ENCODE measurements at regions not wholly inside any gene's neighbourhood (a gene's known extent, or its start where the extent isn't known, plus 50 kb on each side); places are given as distances from the start of the nearest gene placed in this dataset.

DNA sequence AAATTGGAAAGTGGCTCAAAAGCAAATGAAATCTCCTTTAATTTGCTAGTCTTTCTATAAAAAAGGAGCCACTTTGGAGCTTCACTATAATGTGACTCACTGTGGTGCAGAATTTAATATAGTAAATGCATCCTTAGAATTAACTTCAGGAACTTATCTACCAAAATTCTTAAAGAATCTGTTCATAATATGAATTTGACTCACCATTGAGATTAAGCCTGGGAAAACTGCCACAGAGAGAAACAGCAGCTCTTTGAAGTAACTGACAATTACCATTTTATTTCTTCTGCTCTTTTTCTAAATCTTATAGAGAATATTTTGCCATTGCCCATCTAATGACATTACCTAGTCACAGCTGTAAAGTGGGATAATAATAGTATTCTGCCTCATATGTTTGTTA, 211.9 kb upstream of the CDH6 start:
- H3K4me3 ChIP-seq (ENCODE audit: low read length): no peak overlapping the region
- no peak for TF ChIP-seq ZNF274 (IDR thresholded peaks at IDR 0.05; ENCODE audit: low read depth, low read length)

DNA sequence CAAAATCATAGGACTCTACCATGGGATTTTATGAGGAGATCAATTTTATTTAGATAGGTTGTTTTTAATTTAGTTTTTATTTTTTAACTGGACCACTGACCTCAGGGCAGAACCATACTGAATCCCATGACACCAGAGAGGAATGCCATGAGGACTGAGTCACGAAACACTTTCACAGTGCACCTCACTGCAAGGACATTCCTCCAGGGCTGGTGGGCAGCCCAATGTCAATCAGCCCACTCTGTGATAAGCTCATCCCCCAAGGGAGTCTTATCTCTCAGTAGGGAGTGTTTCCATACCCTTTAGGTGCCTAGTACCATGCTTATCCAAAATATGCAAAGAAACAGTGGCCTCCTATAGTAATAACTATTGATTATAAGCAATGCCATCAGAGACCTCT, 224.5 kb upstream of the CDH6 start:
- no peak for TF ChIP-seq ZNF274 (IDR thresholded peaks at IDR 0.05; ENCODE audit: low read depth, low read length)
- no peak overlapping the region for H3K4me3 ChIP-seq (ENCODE audit: low read length)

DNA sequence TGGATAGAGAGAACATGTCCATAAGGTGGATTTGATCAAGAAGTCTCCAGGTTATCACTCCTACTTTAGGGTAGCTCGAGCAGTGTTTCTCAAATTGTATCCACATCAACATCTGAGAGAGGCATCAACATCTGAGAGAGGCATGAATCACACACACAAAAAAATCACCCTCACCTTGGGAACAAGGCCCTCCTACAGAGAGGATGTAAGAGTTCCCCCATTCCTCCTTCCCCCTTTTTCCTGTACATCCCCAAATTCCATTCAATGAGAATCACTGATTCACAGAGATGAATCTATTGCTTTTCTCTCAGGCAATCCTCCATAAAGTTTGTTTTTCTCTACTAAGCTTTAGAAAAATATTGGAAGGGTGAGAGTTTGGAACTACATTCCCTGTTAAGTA, 233.4 kb upstream of the CDH6 start:
- no peak for TF ChIP-seq ZNF274 (IDR thresholded peaks at IDR 0.05; ENCODE audit: low read depth, low read length)
- H3K4me3 ChIP-seq (ENCODE audit: low read length): no peak overlapping the region

DNA sequence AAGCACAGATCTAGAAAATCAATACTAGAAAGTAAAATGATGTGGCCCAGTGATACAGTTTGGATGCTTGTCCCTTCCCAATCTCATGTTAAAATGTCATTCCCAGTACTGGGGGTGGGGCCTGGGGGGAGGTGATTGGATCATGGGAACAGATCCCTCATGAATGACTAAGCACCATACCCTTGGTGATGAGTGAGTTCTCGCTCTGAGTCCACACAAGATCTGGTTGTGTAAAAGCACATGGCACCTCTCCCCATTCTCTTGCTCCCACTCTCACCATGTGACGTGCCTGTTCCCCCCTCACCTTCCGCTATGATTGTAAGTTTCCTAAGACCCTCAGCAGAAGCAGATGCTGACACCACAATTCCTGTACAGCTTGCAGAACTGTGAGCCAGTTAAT, 234.2 kb upstream of the CDH6 start:
- TF ChIP-seq ZNF274 (IDR thresholded peaks at IDR 0.05; ENCODE audit: low read depth, low read length): no peak
- H3K4me3 ChIP-seq (ENCODE audit: low read length): no peak overlapping the region

- no peak overlapping the region for H3K4me3 ChIP-seq (ENCODE audit: low read length)
- no peak for TF ChIP-seq ZNF274 (IDR thresholded peaks at IDR 0.05; ENCODE audit: low read depth, low read length)
Measured at GRCh38 chr5:30957591-30957990, 235.9 kb upstream of the CDH6 start.

GRCh38 chr5:30956251-30956650, 237.2 kb upstream of the CDH6 start:
- H3K4me3 ChIP-seq (ENCODE audit: low read length): no peak overlapping the region
- TF ChIP-seq ZNF274 (IDR thresholded peaks at IDR 0.05; ENCODE audit: low read depth, low read length): no peak

DNA sequence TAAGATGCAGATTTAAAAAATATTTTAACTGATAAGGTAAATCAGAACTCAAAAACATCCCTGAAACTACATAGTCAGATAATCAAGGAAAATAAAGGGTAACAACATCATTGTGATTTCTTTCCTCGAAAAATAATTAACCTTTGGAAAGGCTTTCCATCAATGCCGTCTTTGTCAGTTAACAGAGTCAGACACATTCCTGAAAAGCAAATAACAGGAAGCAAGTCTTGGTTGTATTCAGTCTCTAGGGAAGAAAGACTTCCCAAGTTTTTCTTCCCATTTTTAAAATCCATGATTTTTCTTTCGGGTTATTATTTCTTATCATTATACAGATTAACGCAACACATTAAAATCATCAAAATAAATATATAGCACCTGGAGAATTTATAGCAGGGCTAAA, 256.4 kb upstream of the CDH6 start:
- no peak for TF ChIP-seq ZNF274 (IDR thresholded peaks at IDR 0.05; ENCODE audit: low read depth, low read length)

GRCh38 chr5:30933599-30933998, 259.9 kb upstream of the CDH6 start:
- no peak overlapping the region for H3K4me3 ChIP-seq (ENCODE audit: low read length)
- TF ChIP-seq ZNF274 (IDR thresholded peaks at IDR 0.05; ENCODE audit: low read depth, low read length): no peak

More for the DNA sequence above, 256.4 kb upstream of the CDH6 start:
- H3K4me3 ChIP-seq (ENCODE audit: low read length): no peak overlapping the region

DNA sequence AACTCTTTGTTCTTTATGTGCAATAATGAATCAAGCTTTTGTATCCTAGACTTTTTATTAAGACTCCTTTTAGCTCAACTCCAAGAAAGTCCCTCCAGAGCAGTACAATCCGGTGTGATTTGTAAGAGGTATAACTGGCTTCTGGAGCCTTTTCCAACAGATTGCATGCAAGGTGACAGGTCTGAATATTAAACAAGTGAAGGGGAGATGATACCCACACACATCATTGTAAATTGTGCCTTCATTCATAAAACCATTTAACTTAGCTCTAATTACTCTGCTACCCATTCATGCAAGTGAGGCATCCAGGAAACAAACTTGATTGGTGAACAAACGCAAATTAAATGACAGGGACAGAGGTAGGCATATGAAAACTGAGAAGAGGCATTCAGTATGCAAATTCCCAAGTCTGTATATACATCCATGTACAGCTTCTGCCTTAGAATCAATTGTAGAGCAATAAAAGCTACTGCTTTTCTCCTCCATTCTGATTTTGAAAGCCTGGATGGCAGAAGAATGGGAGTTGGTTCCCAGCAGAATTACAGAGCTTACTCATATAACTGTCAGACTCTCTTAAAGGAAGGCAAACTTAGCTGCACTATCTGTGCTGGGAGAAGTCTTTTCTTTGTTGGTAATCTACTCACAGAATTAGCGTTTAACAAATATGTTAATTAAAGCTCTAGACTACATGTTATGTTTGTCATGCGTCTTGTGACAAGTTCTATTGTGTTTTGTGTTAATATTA, 261.0 kb upstream of the CDH6 start:
- H3K4me3 ChIP-seq (ENCODE audit: low read length): no peak overlapping the region
- TF ChIP-seq ZNF274 (IDR thresholded peaks at IDR 0.05; ENCODE audit: low read depth, low read length): no peak

DNA sequence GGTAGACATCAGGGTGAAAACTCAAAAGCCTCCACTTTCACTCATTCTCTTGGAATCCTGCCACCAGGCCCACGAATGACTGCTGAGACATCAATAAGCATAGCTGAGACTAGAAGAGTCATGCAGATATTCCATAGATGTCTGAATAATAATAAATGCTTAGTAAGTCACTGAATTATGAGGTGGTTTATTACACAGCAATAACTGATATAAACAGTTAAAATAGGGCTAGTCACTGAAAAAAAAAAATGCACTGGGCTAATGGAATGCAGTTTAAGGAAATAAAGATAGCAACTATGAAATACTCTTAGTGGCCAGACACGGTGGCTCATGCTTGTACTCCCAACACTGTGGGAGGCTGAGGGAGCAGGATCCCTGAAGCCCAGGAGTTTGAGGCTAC, 262.8 kb upstream of the CDH6 start:
- no peak for TF ChIP-seq ZNF274 (IDR thresholded peaks at IDR 0.05; ENCODE audit: low read depth, low read length)
- H3K4me3 ChIP-seq (ENCODE audit: low read length): no peak overlapping the region

DNA sequence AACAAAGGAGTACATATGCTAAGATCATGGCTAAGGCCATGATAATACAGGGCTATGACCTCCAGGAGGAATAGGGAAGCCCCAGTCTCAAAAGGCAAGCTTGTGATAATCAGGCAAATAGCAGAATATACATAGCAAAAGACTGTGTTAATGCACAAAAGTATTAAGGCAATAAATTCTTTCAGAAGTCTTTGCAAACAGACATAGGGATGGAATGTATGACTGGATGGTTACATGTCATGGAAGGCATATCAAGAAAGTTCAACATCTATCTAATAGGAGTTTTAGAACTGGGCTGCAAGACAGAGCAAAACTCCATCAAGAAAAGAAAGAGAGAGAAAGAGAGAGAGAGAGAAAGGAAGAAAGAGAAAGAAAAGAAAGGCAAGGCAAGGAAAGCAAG, 264.5 kb upstream of the CDH6 start:
- no peak for TF ChIP-seq ZNF274 (IDR thresholded peaks at IDR 0.05; ENCODE audit: low read depth, low read length)
- no peak overlapping the region for H3K4me3 ChIP-seq (ENCODE audit: low read length)

- no peak overlapping the region for H3K4me3 ChIP-seq (ENCODE audit: low read length)
- no peak for TF ChIP-seq ZNF274 (IDR thresholded peaks at IDR 0.05; ENCODE audit: low read depth, low read length)
Measured at GRCh38 chr5:30926218-30926617, 267.3 kb upstream of the CDH6 start.

GRCh38 chr5:30921388-30921787, 272.1 kb upstream of the CDH6 start:
- no peak for TF ChIP-seq ZNF274 (IDR thresholded peaks at IDR 0.05; ENCODE audit: low read depth, low read length)
- no peak overlapping the region for H3K4me3 ChIP-seq (ENCODE audit: low read length)

DNA sequence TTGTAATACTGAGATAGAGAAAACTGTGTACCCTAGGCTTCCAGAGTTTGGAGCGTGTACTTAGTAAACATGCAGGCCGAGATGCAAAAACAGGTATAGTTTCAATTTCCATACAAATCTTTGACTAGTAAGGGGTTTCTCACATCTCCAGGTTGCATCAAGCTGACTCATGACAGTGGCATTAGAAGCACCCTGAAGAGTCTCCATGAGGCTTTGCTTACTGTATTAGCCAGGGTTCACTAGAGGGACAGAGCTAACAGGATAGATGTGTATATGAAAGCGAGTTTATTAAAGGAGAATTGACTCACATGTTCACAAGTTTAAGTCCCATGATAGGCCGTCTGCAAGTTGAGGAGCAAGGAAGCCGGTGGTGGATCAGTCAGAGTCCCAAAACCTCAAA, 275.3 kb upstream of the CDH6 start:
- TF ChIP-seq ZNF274 (IDR thresholded peaks at IDR 0.05; ENCODE audit: low read depth, low read length): no peak
- no peak overlapping the region for H3K4me3 ChIP-seq (ENCODE audit: low read length)

GRCh38 chr5:30908356-30908755, 285.1 kb upstream of the CDH6 start:
- TF ChIP-seq ZNF274 (IDR thresholded peaks at IDR 0.05; ENCODE audit: low read depth, low read length): no peak
- no peak overlapping the region for H3K4me3 ChIP-seq (ENCODE audit: low read length)

- H3K4me3 ChIP-seq (ENCODE audit: low read length): no peak overlapping the region
- no peak for TF ChIP-seq ZNF274 (IDR thresholded peaks at IDR 0.05; ENCODE audit: low read depth, low read length)
Measured at GRCh38 chr5:30900367-30900766, 293.1 kb upstream of the CDH6 start.
